NCI-H2081 treated with DMSO at 0.1 percent for 48 hours (cell line): ENCODE measurements at regions not wholly inside any gene's neighbourhood (a gene's known extent, or its start where the extent isn't known, plus 50 kb on each side); places are given as distances from the start of the nearest gene placed in this dataset.
"Not testable (repeated sequence)": the region's sequence is repeated elsewhere in the genome, so short reads cannot be mapped to it uniquely, and the experiment has no call there.

Source experiments
- DNase-seq: peaks from one replicate; lab custom pipeline; 2025; lab: John Stamatoyannopoulos, UW

GRCh38 chr18:70808481-70809056 lies 519.7 kb downstream of the SOCS6 start:
- no peak for DNase-seq

GRCh38 chr18:70781860-70782453 lies 493.1 kb downstream of the SOCS6 start:
- DNase-seq = no peak

DNA sequence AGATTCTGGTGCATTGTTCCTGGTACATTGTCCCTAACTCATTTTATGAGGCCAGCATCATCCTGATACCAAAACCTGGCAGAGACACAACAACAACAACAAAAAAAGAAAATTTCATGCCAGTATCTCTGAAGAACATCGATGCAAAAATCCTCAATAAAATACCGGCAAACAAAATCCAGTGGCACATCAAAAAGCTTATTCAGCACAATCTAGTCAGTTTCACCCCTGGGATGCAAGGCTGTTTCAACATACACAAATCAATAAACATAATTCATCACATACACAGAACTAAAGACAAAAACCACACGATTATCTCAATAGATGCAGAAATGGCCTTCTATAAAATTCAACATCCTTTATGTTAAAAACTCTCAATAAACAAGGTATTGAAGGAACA lies 477.4 kb downstream of the SOCS6 start:
- not testable (repeated sequence) for DNase-seq

- no peak for DNase-seq
Observed at GRCh38 chr18:70762812-70763211, 474.0 kb downstream of the SOCS6 start.

GRCh38 chr18:70758780-70759179 lies 469.9 kb downstream of the SOCS6 start:
- DNase-seq = no peak

- DNase-seq = no peak
Observed at GRCh38 chr18:70754486-70754885, 465.6 kb downstream of the SOCS6 start.

- no peak for DNase-seq
Observed at GRCh38 chr18:70732916-70733315, 444.1 kb downstream of the SOCS6 start.

DNA sequence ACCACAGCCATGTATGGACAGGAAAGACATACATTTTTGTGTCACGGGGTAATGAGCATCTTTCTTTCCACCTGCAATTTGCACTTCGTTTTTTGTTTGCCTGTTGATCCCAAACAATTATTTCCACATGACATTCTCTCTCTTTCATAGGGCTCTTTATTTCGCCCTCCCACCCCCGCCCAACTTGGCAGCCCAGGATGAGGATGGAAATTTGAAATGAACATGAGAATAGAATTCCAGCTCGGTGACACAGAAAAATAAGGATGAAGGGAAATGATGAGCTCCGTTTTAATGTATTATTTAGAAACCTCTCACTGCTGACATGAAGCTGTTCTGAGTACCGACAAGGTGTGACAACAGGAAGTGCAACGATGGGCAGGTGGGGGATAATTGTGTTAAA lies 443.3 kb downstream of the SOCS6 start:
- DNase-seq = peak; percentile 46

- DNase-seq = no peak
Observed at GRCh38 chr18:70720607-70721006, 431.8 kb downstream of the SOCS6 start.

DNA sequence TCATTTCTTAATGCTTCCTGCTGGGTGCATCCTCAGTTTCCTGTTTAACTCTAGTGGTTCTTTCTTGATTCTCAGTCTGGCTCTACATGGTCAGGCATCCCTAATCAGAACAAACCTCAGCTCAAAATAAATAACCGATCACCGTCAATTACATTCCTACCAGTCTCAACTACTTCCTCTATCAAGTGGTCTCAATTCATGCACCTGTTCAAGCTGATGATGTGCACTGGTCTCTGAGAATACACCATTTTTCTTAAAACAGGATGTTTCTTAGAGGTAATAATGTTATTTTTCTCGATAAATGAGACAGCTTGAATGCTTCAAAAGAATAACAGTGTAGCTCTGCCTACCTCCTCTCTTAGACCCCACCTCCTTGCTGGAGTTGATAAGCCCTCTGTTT lies 420.9 kb downstream of the SOCS6 start:
- DNase-seq = no peak

- DNase-seq = no peak
Observed at GRCh38 chr18:70709144-70709543, 420.3 kb downstream of the SOCS6 start.

DNA sequence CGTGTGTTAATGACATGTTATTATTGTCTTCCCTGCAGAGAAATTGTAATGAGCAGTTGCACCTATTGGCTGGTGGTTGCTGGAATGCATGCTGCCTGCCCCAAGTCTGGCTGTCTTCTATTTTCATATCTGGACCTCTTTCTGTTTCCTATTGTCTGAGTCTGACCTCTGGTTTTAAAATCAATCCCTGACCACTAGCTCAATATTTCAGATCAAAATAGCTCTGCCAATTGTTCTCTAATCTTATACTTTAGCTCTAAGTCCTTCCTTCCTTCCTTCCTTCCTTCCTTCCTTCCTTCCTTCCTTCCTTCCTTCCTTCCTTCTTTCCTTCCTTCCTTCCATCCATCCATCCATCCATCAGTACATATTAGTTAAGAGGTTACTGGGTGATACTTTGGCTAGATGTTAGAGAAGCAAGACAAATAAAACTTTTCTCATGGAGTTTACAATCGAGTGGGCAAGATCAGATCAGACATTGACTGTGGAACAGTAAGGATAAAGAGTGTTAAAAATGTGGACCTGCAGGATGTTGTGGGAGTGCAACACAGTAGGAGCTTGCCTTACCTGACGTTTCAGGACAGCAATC lies 417.1 kb downstream of the SOCS6 start:
- no peak for DNase-seq

DNA sequence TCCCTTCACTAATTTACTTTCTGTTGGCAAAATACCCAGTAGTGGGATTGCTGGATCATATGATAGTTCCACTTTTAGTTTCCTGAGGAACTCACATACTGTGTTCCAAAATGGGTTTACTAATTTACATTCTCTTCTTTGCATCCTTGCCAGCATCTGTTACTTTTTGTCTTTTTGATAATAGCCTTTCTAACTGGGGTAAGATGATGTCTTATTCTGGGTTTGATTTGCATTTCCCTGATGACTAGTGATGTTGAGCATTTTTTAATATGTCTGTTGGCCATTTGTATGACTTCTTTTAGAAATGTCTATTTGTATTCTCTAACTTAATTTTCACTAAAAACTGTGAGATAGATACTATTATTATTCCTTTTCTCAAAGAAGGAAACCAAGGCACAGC lies 411.7 kb downstream of the SOCS6 start:
- no peak for DNase-seq

GRCh38 chr18:70698574-70698973 lies 409.7 kb downstream of the SOCS6 start:
- DNase-seq = no peak

GRCh38 chr18:70693246-70693645 lies 404.4 kb downstream of the SOCS6 start:
- no peak for DNase-seq

GRCh38 chr18:70689765-70690164 lies 400.9 kb downstream of the SOCS6 start:
- DNase-seq = not testable (repeated sequence)

DNA sequence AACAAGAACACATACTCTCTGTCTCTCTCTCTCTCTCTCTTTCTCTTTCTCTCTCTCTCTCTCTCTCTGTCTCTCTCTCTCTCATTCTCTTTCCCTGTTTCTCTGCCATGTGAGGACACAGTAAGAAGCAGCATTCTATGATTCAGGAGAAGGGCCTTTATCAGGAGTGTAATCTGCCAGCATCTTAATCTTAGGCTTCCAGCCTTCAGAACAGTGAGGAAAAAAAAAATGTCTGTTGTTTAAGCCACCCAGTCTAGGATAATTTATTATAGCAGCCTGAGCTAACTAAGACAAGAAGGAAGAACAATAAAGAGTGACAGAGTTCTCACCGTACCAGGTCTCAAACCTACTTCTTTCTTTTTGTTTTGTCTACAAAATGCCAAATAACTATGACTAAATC lies 399.4 kb downstream of the SOCS6 start:
- DNase-seq = no peak

DNA sequence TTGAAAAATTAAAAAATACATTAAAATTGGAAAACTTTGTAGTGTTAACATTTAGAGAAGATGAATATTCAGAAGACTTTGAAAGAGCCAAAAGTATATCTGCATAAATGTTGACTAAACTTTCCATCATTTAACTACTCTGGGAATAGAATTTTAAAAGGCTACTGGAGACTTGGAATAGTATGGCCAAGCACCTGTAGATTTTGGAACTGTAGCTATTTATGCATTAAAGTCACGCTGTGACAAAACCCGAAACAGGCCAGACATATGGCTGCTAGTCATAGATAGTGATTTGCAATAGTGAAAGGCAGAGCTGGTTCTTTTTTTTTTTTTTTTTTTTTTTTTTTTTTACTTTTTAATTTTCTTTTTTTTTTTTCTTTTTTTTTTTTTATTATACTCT lies 396.0 kb downstream of the SOCS6 start:
- DNase-seq = no peak

DNA sequence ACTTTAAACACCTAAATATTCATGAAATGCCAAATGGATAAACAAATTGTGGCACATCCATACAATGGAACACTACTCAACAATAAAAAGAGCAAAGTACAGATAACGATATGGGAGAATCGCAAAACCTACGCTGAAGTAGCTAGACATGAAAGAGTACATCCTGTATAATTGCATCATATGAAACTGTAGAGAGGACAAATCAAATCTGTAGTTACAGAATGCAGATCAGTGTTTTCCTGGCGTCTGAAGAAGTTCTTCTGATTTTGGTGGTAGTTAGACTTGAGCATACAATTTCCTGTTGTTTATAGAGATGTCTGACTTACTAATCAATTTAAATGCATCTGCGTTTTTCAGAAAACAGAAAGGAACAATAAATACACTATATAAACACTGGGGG lies 394.4 kb downstream of the SOCS6 start:
- no peak for DNase-seq

GRCh38 chr18:70674896-70675295 lies 386.1 kb downstream of the SOCS6 start:
- no peak for DNase-seq

GRCh38 chr18:70673831-70674230 lies 385.0 kb downstream of the SOCS6 start:
- no peak for DNase-seq

DNA sequence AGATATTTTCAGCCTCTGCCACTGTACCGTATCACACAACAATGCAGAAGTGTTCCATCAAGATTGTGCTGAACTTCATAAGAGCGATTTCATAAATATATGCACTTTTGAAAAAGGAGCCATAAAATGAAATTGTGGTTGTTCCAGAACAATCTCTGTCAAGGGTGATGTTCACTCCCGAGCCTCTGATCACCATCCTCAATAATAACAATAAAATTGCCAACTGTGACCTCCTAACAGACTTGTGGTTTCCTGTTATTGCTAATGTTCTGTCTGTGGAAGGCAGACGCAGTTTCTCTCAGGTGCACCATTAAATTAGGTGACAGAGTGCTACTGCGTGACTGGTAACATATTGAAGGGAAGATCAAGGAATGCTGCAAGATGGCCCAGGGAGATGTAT lies 383.7 kb downstream of the SOCS6 start:
- no peak for DNase-seq

- DNase-seq = no peak
Observed at GRCh38 chr18:70671889-70672565, 383.2 kb downstream of the SOCS6 start.
